PFSK-1 (cell line): ENCODE measurements at regions not wholly inside any gene's neighbourhood (a gene's known extent, or its start where the extent isn't known, plus 50 kb on each side); places are given as distances from the start of the nearest gene placed in this dataset.

Experiments
- FOXP2 ChIP-seq: optimal IDR thresholded peaks from 2 replicates; pipeline ENCODE3; 2011; ENCODE audit warnings: borderline replicate concordance, control low read depth, inconsistent platforms; ENCODE audit not compliant: insufficient read depth; ENCODE audit errors: extremely low read length, extremely low read depth
- POLR2AphosphoS5 ChIP-seq: IDR thresholded peaks from 2 replicates; pipeline ENCODE4 v1.6.1; 2012; ENCODE audit warnings: low read depth, mild to moderate bottlenecking, control low read depth, low read length, moderate library complexity
- REST ChIP-seq, 2 experiments: IDR thresholded peaks; 2 replicates each; pipeline versions ENCODE4 v1.6.1 to v1.8.0; 2011 to 2012; ENCODE audit warnings: low read depth in 2 of 2, low read length in 2 of 2, control low read depth in 1 of 2, inconsistent platforms in 1 of 2, mild to moderate bottlenecking in 1 of 2, moderate library complexity in 1 of 2; ENCODE audit not compliant: insufficient read depth in 1 of 2
- SIN3A ChIP-seq: IDR thresholded peaks from 2 replicates; pipeline ENCODE4 v1.6.1; 2012; ENCODE audit warnings: mild to moderate bottlenecking, low read length, moderate library complexity, borderline replicate concordance; ENCODE audit not compliant: insufficient read depth
- TAF1 ChIP-seq: IDR thresholded peaks from 2 replicates; pipeline ENCODE4 v1.6.1; 2012; ENCODE audit warnings: low read length, control low read depth, borderline replicate concordance; ENCODE audit not compliant: insufficient read depth

GRCh38 chr16:65202461-65202860, 80.6 kb upstream of the CDH11 start:
- no peak for TF ChIP-seq FOXP2
- TF ChIP-seq POLR2AphosphoS5 = no peak
- TF ChIP-seq TAF1 = no peak
- TF ChIP-seq REST (IDR thresholded peaks at IDR 0.05; ENCODE audit: insufficient read depth in 1 of 2, low read depth in 2 of 2, low read length in 2 of 2) = no peak
- no peak for TF ChIP-seq SIN3A

GRCh38 chr16:65201511-65201910, 79.6 kb upstream of the CDH11 start:
- TF ChIP-seq TAF1 (no peak), REST (IDR thresholded peaks at IDR 0.05; ENCODE audit: insufficient read depth in 1 of 2, low read depth in 2 of 2, low read length in 2 of 2) (no peak), FOXP2 (no peak), POLR2AphosphoS5 (no peak), SIN3A (no peak)

GRCh38 chr16:65200857-65201256, 79.0 kb upstream of the CDH11 start:
- no peak for TF ChIP-seq SIN3A
- TF ChIP-seq FOXP2 = no peak
- no peak for TF ChIP-seq TAF1
- no peak for TF ChIP-seq REST (IDR thresholded peaks at IDR 0.05; ENCODE audit: insufficient read depth in 1 of 2, low read depth in 2 of 2, low read length in 2 of 2)
- TF ChIP-seq POLR2AphosphoS5 = no peak

- TF ChIP-seq SIN3A = no peak
- no peak for TF ChIP-seq FOXP2
- no peak for TF ChIP-seq POLR2AphosphoS5
- no peak for TF ChIP-seq REST (IDR thresholded peaks at IDR 0.05; ENCODE audit: insufficient read depth in 1 of 2, low read depth in 2 of 2, low read length in 2 of 2)
- TF ChIP-seq TAF1 = no peak
These were observed 78.4 kb upstream of the CDH11 start for GRCh38 chr16:65200156-65200773.
